Subcutaneous abdominal adipose tissue (tissue), 5 donors: ENCODE measurements at regions not wholly inside any gene's neighbourhood (a gene's known extent, or its start where the extent isn't known, plus 50 kb on each side); places are given as distances from the start of the nearest gene placed in this dataset.

Experiments
- H3K27ac ChIP-seq: one replicate; pipeline ENCODE4 v1.7.0; 2013; ENCODE audit warnings: low read depth, mild to moderate bottlenecking, inconsistent platforms, low read length, moderate library complexity
- H3K27me3 ChIP-seq, 5 donors: one replicate each; pipeline ENCODE4 v1.7.0; 2013; ENCODE audit warnings: low read length in 5 of 5, inconsistent platforms in 1 of 5; ENCODE audit not compliant: control insufficient read depth in 5 of 5, insufficient read depth in 4 of 5
- H3K36me3 ChIP-seq, 5 donors: one replicate each; pipeline ENCODE4 v1.7.0; 2013; ENCODE audit warnings: low read length in 5 of 5; ENCODE audit not compliant: control insufficient read depth in 5 of 5, insufficient read depth in 5 of 5
- H3K4me1 ChIP-seq, 5 donors: one replicate each; pipeline ENCODE4 v1.7.0; 2013; ENCODE audit warnings: low read length in 5 of 5, mild to moderate bottlenecking in 3 of 5, moderate library complexity in 1 of 5; ENCODE audit not compliant: control insufficient read depth in 5 of 5, insufficient read depth in 5 of 5
- H3K4me3 ChIP-seq, 5 donors: one replicate each; pipeline ENCODE4 v1.7.0; 2013; ENCODE audit warnings: low read length in 5 of 5, low read depth in 1 of 5
- H3K9ac ChIP-seq, 5 donors: one replicate each; pipeline ENCODE4 v1.7.0; 2013; ENCODE audit warnings: low read length in 5 of 5, mild to moderate bottlenecking in 4 of 5, moderate library complexity in 3 of 5
- H3K9me3 ChIP-seq, 5 donors: one replicate each; pipeline ENCODE4 v1.7.0; 2013; ENCODE audit warnings: low read length in 5 of 5; ENCODE audit not compliant: control insufficient read depth in 5 of 5
- donor health status: healthy.
- donor health status: healthy.
- donor health status: healthy.
- donor health status: healthy.
- donor health status: healthy.

GRCh38 chr5:135207866-135208265, 173.8 kb upstream of the PITX1 start:
- H3K4me3 ChIP-seq, result no peak overlapping the region
- no peak overlapping the region for H3K27ac ChIP-seq
- peaks cover 0 to 8% (median 3%) of the 10 kb centered on the region in 5 donors for H3K9me3 ChIP-seq
- no peak overlapping the region for H3K9ac ChIP-seq
- H3K27me3 ChIP-seq, result no peaks in the 10 kb centered on the region
- H3K36me3 ChIP-seq, result no peaks in the 10 kb centered on the region
- H3K4me1 ChIP-seq, result peaks cover 2 to 10% (median 8%) of the 10 kb centered on the region in 5 donors

- Histone ChIP-seq H3K27me3 (no peaks in the 10 kb centered on the region), H3K9me3 (peaks cover 3 to 17% (median 7%) of the 10 kb centered on the region in 5 donors), H3K4me3 (no peak overlapping the region), H3K36me3 (no peaks in the 10 kb centered on the region), H3K9ac (no peak overlapping the region), H3K4me1 (peaks cover 2 to 8% (median 8%) of the 10 kb centered on the region in 5 donors), H3K27ac (no peak overlapping the region)
These were observed 172.8 kb upstream of the PITX1 start for GRCh38 chr5:135206862-135207261.

DNA sequence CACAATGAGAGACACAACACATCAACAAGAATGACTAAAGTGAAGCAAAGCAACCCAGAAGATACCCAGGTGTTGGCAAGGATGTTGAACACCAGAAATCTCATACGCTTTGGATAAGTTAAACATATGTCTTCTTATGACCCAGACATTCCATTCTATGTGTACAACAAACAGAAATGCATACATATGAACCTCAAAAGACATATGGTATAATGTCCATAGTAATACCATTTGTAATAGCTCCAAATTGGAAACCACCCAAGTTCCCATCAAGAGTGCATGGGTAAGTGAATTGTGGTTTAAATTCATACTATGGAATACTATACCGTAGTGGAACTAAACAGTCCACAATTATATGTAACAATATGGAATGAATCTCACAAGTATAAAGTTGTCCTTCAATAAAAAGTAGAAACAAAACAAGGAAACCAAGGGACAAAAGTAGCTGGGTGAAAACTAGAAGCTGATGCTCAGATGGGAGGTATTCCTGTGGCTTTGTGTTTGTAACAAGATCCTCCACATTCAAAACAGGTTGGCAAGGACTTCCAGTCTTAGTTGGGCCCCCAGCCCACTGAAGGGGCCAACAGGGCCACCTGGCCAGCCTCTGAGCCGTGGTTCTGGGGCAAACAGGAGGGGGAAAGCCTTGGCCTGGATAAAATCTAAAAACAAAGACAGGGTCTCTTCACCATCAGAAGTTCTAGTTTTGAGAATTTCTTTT, 171.8 kb upstream of the PITX1 start:
- Histone ChIP-seq H3K4me1 (peaks cover 0 to 8% (median 7%) of the 10 kb centered on the region in 5 donors), H3K9me3 (peaks cover 3 to 17% (median 7%) of the 10 kb centered on the region in 5 donors), H3K36me3 (no peaks in the 10 kb centered on the region), H3K27me3 (no peaks in the 10 kb centered on the region), H3K9ac (no peak overlapping the region), H3K4me3 (no peak overlapping the region), H3K27ac (no peak overlapping the region)

GRCh38 chr5:135204151-135204600, 170.1 kb upstream of the PITX1 start:
- Histone ChIP-seq H3K27me3 (no peaks in the 10 kb centered on the region), H3K9ac (no peak overlapping the region), H3K4me1 (peaks cover 0 to 8% (median 6%) of the 10 kb centered on the region in 5 donors), H3K36me3 (no peaks in the 10 kb centered on the region), H3K27ac (no peak overlapping the region), H3K9me3 (peaks cover 3 to 17% (median 7%) of the 10 kb centered on the region in 5 donors), H3K4me3 (no peak overlapping the region)

GRCh38 chr5:135203593-135204036, 169.6 kb upstream of the PITX1 start:
- no peak overlapping the region for H3K4me3 ChIP-seq
- peaks cover 0 to 2% (median under 1%) of the 10 kb centered on the region in 5 donors for H3K4me1 ChIP-seq
- no peaks in the 10 kb centered on the region for H3K27me3 ChIP-seq
- H3K27ac ChIP-seq, result no peak overlapping the region
- no peak overlapping the region for H3K9ac ChIP-seq
- H3K9me3 ChIP-seq, result peaks cover 3 to 17% (median 7%) of the 10 kb centered on the region in 5 donors
- no peaks in the 10 kb centered on the region for H3K36me3 ChIP-seq

DNA sequence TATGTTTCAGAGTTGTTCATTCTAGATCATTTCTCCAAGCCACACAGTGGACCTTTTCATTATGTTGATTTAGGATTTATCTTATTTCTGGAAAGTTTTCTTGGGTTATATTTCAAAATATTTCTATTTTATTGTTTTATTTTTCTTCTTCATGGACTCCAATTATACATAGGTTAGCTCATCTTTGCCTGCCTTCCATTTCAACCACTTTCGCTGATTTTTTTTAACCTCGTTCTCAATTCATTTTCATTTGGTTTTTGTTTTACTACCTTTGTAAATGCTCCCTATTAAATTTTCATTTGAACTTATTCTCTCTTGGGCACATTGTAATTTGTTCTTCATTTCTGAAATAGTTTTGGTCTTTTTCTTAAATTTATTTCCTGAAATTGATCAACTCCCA, 169.0 kb upstream of the PITX1 start:
- no peak overlapping the region for H3K27ac ChIP-seq
- no peak overlapping the region for H3K4me3 ChIP-seq
- H3K9me3 ChIP-seq, result peaks cover 3 to 17% (median 7%) of the 10 kb centered on the region in 5 donors
- H3K27me3 ChIP-seq, result no peaks in the 10 kb centered on the region
- H3K9ac ChIP-seq, result no peak overlapping the region
- no peaks in the 10 kb centered on the region for H3K4me1 ChIP-seq
- no peaks in the 10 kb centered on the region for H3K36me3 ChIP-seq

- Histone ChIP-seq H3K27ac (no peak overlapping the region), H3K9me3 (peaks cover 3 to 17% (median 7%) of the 10 kb centered on the region in 5 donors), H3K9ac (no peak overlapping the region), H3K4me1 (peaks cover 0 to 8% (median 5%) of the 10 kb centered on the region in 5 donors), H3K36me3 (no peaks in the 10 kb centered on the region), H3K4me3 (no peak overlapping the region), H3K27me3 (no peaks in the 10 kb centered on the region)
These were observed 165.9 kb upstream of the PITX1 start for GRCh38 chr5:135199919-135200318.

DNA sequence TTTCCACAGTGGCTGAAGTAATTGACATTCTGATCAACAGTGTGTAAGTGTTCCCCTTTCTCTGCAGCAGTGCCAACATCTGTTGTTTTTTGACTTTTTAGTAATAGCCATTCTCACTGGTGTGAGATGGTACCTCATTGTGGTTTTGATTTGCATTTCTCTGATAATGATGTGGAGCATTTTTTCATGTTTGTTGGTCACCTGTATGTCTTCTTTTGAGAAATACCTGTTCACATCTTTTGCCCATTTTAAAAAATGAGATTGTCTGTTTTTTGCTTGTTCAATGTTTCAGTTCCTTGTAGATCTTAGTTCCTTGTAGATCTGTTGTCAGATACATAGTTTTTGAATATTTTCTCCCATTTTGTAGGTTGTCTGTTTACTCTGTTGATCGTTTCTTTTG, 162.5 kb upstream of the PITX1 start:
- Histone ChIP-seq H3K36me3 (no peaks in the 10 kb centered on the region), H3K4me3 (no peak overlapping the region), H3K4me1 (peaks cover 0 to 16% (median 13%) of the 10 kb centered on the region in 5 donors), H3K27me3 (no peaks in the 10 kb centered on the region), H3K27ac (no peak overlapping the region), H3K9me3 (no peaks in the 10 kb centered on the region), H3K9ac (no peak overlapping the region)

DNA sequence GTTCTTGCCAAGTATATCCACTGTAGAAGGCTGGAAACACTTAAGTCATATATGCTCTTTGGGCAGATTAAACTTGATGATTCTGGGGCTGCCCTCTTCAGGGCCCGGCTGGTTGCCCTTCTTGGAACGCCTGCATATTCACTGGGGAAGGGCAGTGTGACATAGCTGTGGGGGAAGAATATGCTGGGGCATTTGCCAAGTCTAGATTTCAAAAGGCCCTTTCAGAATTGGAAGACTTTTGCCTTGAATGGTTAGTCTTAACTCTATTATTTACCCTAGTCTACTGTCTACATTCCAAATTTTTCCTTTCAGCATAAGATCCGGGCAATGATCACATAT, 161.2 kb upstream of the PITX1 start:
- Histone ChIP-seq H3K9me3 (no peaks in the 10 kb centered on the region), H3K36me3 (no peaks in the 10 kb centered on the region), H3K27me3 (no peaks in the 10 kb centered on the region), H3K4me3 (no peak overlapping the region), H3K4me1 (peaks cover 0 to 25% (median 20%) of the 10 kb centered on the region in 5 donors), H3K9ac (peak overlapping the region in 1 of 5 donors; percentile 32), H3K27ac (peak overlapping the region; percentile 67)

- Histone ChIP-seq H3K4me3 (no peak overlapping the region), H3K9me3 (no peaks in the 10 kb centered on the region), H3K27ac (peak overlapping the region; percentile 67), H3K4me1 (peaks cover 0 to 25% (median 20%) of the 10 kb centered on the region in 5 donors), H3K36me3 (no peaks in the 10 kb centered on the region), H3K27me3 (no peaks in the 10 kb centered on the region), H3K9ac (peak overlapping the region in 1 of 5 donors; percentile 32)
These were observed 160.7 kb upstream of the PITX1 start for GRCh38 chr5:135194573-135195269.
